ENCODE measurements at regions not wholly inside any gene's neighbourhood (a gene's known extent, or its start where the extent isn't known, plus 50 kb on each side); places are given as distances from the start of the nearest gene placed in this dataset.
"Not testable (repeated sequence)": the region's sequence is repeated elsewhere in the genome, so short reads cannot be mapped to it uniquely, and the experiment has no call there.

GRCh38 chr12:90611048-90611447 lies 343.9 kb downstream of the CCER1 start:
- no peak for DNase-seq (ENCODE audit: low read depth, low spot score)

- DNase-seq (ENCODE audit: low read depth, low spot score), result no peak
Measured at GRCh38 chr12:90593596-90594295, 361.2 kb downstream of the CCER1 start.

DNA sequence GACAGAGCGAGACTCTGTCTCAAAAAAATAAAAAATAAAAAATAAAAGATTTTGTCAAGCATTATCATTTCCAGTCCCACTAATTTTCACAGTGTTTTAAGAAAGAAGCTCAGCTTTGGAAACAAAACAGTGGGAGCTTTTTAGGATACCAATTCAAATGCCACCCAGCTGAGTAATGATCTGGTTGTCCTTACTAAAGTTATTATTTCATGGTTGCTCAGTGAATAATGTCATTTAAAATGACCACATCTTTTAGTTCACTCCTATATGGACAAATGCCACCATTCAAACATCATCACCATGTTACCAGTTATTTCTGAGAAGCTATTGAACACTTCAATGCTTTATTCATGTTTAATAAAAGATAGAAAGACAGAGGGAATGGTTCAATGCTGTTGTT lies 365.0 kb downstream of the CCER1 start:
- DNase-seq (ENCODE audit: low read depth, low spot score), result no peak

GRCh38 chr12:90585640-90586304 lies 369.2 kb downstream of the CCER1 start:
- no peak for DNase-seq (ENCODE audit: low read depth, low spot score)

DNA sequence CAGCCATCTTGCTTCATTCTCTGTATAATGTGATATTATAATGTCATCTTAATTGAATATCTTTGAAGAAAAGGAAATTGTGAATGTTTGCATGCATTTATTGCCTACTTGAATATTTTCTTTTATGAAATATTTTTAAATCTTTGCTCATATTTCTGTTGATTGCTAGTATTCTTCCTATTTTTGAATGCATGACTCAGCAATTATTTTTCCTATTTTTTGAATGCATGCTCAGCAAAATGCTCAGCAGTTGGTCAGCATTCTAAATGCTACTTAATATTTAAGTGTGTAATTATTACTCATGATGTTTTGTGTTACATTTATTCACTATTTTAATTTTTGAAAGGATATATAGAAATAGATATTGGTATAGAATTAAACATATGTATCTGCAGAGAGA lies 378.3 kb downstream of the CCER1 start:
- no peak for DNase-seq (ENCODE audit: low read depth, low spot score)

GRCh38 chr12:90575995-90576394 lies 379.0 kb downstream of the CCER1 start:
- no peak for DNase-seq (ENCODE audit: low read depth, low spot score)

DNA sequence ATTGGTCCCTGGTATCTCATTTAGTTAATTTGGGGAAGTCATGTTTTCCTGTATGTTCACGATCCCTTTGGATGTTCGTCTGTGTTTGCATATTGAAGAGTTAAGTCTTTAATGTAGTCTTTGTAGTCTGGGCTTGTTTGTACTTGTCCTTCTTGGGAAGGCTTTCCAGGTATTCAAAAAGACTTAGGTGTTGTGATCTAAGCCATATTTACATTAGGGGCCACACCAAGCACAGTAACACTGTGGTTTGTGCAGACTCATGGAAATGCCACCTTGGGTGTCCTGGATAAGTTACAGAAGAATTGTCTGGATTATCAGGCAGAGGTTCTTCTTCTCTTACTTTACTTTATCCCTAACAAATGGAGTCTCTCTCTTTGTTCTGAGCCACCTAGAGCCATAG lies 380.3 kb downstream of the CCER1 start:
- DNase-seq (ENCODE audit: low read depth, low spot score), result no peak

- no peak for DNase-seq (ENCODE audit: low read depth, low spot score)
Measured at GRCh38 chr12:90572778-90573177, 382.2 kb downstream of the CCER1 start.

DNA sequence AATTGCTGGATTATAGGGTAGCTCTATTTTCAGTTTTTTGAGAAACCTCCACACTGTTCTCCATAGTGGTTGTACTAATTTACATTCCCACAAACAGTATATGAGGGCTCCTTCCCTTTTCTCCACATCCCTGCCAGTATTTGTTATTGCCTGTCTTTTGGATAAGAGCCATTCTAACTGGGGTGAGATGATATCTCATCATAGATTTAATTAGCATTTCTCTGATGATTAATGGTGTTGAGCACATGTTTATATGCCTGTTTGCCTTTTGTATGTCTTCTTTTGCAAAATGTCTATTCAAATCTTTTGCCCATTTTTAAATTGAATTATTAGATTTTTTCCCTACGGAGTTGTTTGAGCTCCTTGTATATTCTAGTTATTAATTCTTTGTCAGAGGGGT lies 385.3 kb downstream of the CCER1 start:
- no peak for DNase-seq (ENCODE audit: low read depth, low spot score)

DNA sequence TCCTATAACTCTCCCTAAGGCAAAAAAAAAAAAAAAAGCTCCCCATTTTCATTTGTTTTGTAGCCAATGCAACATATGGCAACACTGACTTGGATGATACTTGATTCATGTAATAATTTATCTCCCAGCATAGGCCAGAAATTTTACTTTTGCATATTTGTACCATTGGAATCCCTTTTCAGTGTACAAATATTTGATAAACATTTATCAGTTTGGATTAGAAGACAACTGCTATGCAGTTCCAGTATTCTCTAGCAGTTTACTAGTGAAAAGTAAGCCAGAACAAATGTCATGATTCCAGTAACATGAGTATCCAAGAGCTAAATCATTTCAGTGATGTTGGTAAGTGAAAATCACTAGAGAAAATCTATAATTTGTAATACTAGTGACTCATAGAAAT lies 392.3 kb downstream of the CCER1 start:
- no peak for DNase-seq (ENCODE audit: low read depth, low spot score)

GRCh38 chr12:90548595-90548994 lies 406.4 kb downstream of the CCER1 start:
- no peak for DNase-seq (ENCODE audit: low read depth, low spot score)

- DNase-seq (ENCODE audit: low read depth, low spot score), result no peak
Measured at GRCh38 chr12:90546511-90546910, 408.5 kb downstream of the CCER1 start.

- DNase-seq (ENCODE audit: low read depth, low spot score), result no peak
Measured at GRCh38 chr12:90543841-90544240, 411.1 kb downstream of the CCER1 start.

DNA sequence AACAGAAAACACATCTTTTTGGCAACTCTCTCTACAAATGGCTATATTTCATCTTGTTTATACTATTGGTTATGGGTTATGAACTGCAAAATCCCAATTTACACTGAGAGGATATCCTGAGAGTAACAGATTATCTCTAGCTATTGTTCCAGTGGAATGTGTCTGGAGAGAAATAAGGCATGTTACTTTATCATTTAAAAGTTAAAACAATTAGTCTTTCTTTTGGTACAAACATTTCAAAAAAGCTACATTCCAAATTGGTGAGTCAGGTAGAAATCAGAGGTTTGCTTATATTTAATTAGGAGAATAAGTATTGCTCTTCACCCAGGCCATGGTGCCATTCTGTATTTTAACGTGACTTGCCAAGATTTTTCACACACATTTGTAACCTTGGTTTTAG lies 411.6 kb downstream of the CCER1 start:
- DNase-seq (ENCODE audit: low read depth, low spot score), result no peak

GRCh38 chr12:90542852-90543251 lies 412.1 kb downstream of the CCER1 start:
- DNase-seq (ENCODE audit: low read depth, low spot score), result not testable (repeated sequence)

- DNase-seq (ENCODE audit: low read depth, low spot score), result not testable (repeated sequence)
Measured at GRCh38 chr12:90533828-90534227, 421.1 kb downstream of the CCER1 start.

DNA sequence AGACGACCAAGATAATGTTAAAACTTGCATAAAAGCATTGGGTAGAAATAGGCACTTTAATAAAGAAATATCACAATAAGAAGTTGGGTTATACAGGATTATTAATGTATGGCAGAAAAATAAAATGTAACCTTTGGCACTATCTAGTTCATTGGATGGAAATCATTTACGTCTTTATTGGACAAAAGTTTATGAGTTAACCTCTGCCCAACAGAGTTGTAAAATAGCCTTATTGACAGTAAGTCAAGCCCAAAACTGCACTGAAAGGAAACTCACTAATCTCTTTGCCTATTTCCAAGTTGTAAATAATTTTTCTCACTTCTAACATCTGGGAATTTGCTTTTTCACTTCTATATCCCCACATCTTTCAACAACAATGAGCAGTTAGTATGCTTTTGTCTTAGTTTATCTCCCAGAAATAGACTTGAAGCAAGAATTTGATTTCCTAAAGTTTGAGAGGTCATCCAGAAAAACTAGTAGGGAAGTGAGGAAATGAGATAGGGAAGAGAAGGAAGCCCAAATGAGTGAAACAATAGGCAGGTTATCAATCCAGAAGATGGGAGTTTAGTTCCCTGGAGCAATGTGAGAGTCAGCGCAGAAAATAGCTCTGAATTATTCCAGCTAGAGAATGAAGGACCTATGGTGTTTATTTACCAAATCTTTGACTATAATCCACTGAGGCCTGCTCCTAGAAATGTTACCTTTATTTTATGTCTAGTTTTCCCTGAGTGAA lies 434.8 kb downstream of the CCER1 start:
- DNase-seq (ENCODE audit: low read depth, low spot score), result no peak

DNA sequence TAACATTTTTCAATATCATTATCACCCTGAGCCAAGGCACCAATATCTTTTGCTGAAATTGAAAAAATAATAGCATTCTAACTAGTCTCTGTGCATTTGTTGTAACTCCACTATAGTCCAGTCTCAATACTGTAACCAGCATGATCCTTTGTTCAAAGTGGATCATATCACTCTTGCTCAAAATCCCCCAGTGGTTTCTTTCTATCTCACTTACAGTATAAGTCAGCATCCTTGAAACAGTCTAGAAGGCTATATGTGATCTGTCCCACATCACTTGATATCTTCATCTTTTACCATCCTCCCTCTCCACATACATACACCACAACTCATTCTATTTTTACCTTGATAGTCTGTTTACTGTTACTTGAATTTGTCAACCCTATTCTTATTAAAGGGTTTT lies 435.7 kb downstream of the CCER1 start:
- DNase-seq (ENCODE audit: low read depth, low spot score), result no peak

- DNase-seq (ENCODE audit: low read depth, low spot score), result no peak
Measured at GRCh38 chr12:90515199-90516175, 439.5 kb downstream of the CCER1 start.

GRCh38 chr12:90514325-90514724 lies 440.7 kb downstream of the CCER1 start:
- no peak for DNase-seq (ENCODE audit: low read depth, low spot score)

DNA sequence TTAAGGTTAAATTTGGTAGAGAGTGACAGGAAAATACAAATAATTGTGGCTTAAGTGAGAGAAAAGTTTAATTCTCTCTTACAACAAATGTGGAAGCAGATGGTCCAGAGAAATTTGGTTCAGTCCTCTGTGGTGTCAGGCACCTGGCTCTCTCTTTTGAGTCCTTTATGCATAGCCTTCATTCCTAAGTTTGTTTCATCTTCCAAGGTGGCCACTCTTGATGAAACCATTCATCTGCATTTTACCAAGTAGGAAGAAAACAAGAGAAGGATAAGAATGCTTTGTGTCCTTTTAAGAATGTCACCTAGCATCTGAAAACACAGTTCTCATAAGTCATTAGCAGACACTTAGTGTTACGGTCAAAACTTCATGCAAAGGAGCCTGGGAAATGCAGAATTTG lies 442.5 kb downstream of the CCER1 start:
- DNase-seq (ENCODE audit: low read depth, low spot score), result no peak

- no peak for DNase-seq (ENCODE audit: low read depth, low spot score)
Measured at GRCh38 chr12:90510948-90511347, 444.0 kb downstream of the CCER1 start.

All from activated CD4-positive, CD25-positive, alpha-beta regulatory T cell treated with anti-CD3 and anti-CD28 coated beads, Interleukin-2, amount 50 U/mL, for 16 hours (primary cell).